ENCODE measurements at regions not wholly inside any gene's neighbourhood (a gene's known extent, or its start where the extent isn't known, plus 50 kb on each side); places are given as distances from the start of the nearest gene placed in this dataset.

DNA sequence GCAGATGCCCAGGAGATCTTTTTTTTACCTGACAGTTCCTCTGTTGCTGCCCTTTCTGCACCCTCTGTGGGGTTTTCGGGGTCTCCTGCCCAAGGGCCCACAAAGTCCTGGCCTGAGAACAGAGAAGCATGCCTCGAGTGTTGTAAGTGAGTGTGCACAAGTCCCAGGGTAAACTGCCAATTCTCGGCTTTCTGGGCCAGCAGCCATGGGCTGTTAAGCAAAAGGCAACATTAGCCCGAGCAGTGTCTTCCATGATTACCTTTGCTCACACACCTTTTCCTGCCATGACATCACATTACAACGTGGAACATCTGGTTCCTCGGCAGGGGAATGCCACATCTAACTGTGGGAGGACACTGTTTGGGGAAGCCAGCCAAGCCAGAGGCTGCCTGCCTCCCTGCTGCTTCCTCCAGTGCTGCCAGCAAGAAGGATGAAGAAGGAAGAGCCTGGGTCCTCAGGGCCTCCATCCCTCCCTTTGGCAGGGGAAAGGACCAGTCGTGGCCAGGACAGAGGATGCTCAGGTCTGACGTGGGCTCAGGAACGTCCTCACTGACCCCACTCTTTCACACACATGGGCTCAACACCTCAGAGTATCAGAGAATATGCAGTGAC, 485.9 kb downstream of the OMA1 start:
- H3K4me2 ChIP-seq (ENCODE audit: low read length): no peak overlapping the region
- no peaks in the 10 kb centered on the region for H3K27me3 ChIP-seq (ENCODE audit: low read length)
- no peaks in the 10 kb centered on the region for H3K9me2 ChIP-seq (replicated peaks; ENCODE audit: low read length)
- intact Hi-C loops (cut with micrococcal nuclease): no loop called here
- H2AFZ ChIP-seq (ENCODE audit: low read length): no peak overlapping the region
- no peak overlapping the region for H3K4me3 ChIP-seq (ENCODE audit: low read length)
- no peaks in the 10 kb centered on the region; the same call in 1 of the 2 replicates for H3K36me3 ChIP-seq (ENCODE audit: low read depth, low read length)
- DNase-seq: no peak
- no peaks in the 10 kb centered on the region for H3K79me2 ChIP-seq (ENCODE audit: low read length)
- H4K20me1 ChIP-seq (ENCODE audit: low read length): no peaks in the 10 kb centered on the region
- ChIA-PET CTCF (no interaction called here), POLR2A (ENCODE audit: unreplicated experiment) (no interaction called here)
- H3F3A ChIP-seq (ENCODE audit: low read length, unreplicated experiment): no peaks in the 10 kb centered on the region
- BruUV-seq (replicated peaks): no TSS peak
- no peak overlapping the region for H3K9ac ChIP-seq (ENCODE audit: low read length)
- H3K27ac ChIP-seq (ENCODE audit: low read length): no peak overlapping the region
- ATAC-seq: no peak
- TF ChIP-seq, protein P1, sequence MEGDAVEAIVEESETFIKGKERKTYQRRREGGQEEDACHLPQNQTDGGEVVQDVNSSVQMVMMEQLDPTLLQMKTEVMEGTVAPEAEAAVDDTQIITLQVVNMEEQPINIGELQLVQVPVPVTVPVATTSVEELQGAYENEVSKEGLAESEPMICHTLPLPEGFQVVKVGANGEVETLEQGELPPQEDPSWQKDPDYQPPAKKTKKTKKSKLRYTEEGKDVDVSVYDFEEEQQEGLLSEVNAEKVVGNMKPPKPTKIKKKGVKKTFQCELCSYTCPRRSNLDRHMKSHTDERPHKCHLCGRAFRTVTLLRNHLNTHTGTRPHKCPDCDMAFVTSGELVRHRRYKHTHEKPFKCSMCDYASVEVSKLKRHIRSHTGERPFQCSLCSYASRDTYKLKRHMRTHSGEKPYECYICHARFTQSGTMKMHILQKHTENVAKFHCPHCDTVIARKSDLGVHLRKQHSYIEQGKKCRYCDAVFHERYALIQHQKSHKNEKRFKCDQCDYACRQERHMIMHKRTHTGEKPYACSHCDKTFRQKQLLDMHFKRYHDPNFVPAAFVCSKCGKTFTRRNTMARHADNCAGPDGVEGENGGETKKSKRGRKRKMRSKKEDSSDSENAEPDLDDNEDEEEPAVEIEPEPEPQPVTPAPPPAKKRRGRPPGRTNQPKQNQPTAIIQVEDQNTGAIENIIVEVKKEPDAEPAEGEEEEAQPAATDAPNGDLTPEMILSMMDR (conservative IDR thresholded peaks at IDR 0.05; ENCODE audit: low read depth, low read length): no peak
- no peaks in the 10 kb centered on the region for H3K9me3 ChIP-seq (ENCODE audit: low read length)
- no peaks in the 10 kb centered on the region for H3K4me1 ChIP-seq (ENCODE audit: insufficient read depth, low read length)

DNA sequence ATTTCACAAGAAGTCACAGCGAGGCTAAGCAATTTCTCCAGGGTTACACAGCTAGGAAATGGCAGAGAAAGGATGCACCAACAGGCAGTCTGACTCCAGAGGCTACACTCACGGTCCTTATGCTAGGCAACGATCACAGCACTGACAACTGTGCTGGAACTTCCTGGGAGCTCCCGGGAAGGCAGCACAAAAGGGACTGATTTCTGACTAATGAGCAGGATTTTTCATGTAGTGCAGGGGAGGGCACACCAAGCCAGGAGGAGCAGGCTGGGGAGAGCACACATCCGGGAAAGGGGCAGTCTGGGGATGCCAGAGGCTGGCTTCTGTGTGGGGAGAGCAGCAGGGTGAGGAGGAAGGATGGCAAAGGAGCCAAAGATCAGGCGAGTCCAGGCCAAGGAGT, 486.7 kb downstream of the OMA1 start:
- intact Hi-C loops (cut with micrococcal nuclease): no loop called here
- H3K27me3 ChIP-seq (ENCODE audit: low read length): no peaks in the 10 kb centered on the region
- H3K79me2 ChIP-seq (ENCODE audit: low read length): no peaks in the 10 kb centered on the region
- H3K9ac ChIP-seq (ENCODE audit: low read length): no peak overlapping the region
- CTCF ChIA-PET: no interaction called here
- H3K4me1 ChIP-seq (ENCODE audit: insufficient read depth, low read length): no peaks in the 10 kb centered on the region
- no peaks in the 10 kb centered on the region for H3K9me2 ChIP-seq (replicated peaks; ENCODE audit: low read length)
- no peaks in the 10 kb centered on the region for H3K9me3 ChIP-seq (ENCODE audit: low read length)
- H3K4me2 ChIP-seq (ENCODE audit: low read length): no peak overlapping the region
- no peaks in the 10 kb centered on the region for H3F3A ChIP-seq (ENCODE audit: low read length, unreplicated experiment)
- H3K27ac ChIP-seq (ENCODE audit: low read length): no peak overlapping the region
- DNase-seq (no peak), ATAC-seq (no peak)
- no TSS peak for BruUV-seq (replicated peaks)
- POLR2A ChIA-PET (ENCODE audit: unreplicated experiment): no interaction called here
- no peaks in the 10 kb centered on the region for H3K36me3 ChIP-seq (ENCODE audit: low read depth, low read length)
- H3K4me3 ChIP-seq (ENCODE audit: low read length): no peak overlapping the region
- TF ChIP-seq EZH2phosphoT487 (IDR thresholded peaks at IDR 0.05; ENCODE audit: borderline replicate concordance, low read length): no peak
- TF ChIP-seq, protein P1 (conservative IDR thresholded peaks at IDR 0.05; ENCODE audit: low read depth, low read length): no peak
- no peak for TF ChIP-seq EZH2 (IDR thresholded peaks at IDR 0.05; ENCODE audit: low read length, unreplicated experiment)
- H4K20me1 ChIP-seq (ENCODE audit: low read length): no peaks in the 10 kb centered on the region
- H2AFZ ChIP-seq (ENCODE audit: low read length): no peak overlapping the region

DNA sequence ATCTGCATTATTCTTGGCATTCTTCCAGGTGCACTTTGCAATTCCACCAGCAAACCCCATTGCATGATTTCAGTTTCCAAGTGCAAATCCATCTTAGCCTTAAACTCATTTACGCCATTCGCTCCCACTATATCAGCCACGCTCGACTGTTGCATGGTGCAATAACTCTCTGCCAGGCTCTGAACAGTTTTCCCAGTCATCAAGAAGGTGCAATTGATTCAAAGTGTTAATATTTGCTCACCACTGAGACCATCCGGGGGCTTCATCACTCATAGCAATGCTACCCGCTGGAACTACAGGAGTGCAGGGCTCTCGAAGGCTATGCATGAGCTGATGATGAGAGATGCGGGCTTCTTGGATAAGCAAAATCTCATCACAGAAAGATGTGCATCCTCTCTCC, 488.2 kb downstream of the OMA1 start:
- CTCF ChIA-PET: no interaction called here
- no peak for DNase-seq
- no peak for ATAC-seq

More for the DNA sequence above, 488.2 kb downstream of the OMA1 start:
- Histone ChIP-seq H3K9me2 (replicated peaks; ENCODE audit: low read length) (no peaks in the 10 kb centered on the region), H2AFZ (ENCODE audit: low read length) (no peak overlapping the region), H4K20me1 (ENCODE audit: low read length) (no peaks in the 10 kb centered on the region), H3K4me1 (ENCODE audit: insufficient read depth, low read length) (no peaks in the 10 kb centered on the region), H3K4me2 (ENCODE audit: low read length) (no peak overlapping the region), H3F3A (ENCODE audit: low read length, unreplicated experiment) (no peaks in the 10 kb centered on the region), H3K36me3 (ENCODE audit: low read depth, low read length) (no peaks in the 10 kb centered on the region), H3K79me2 (ENCODE audit: low read length) (no peaks in the 10 kb centered on the region), H3K27me3 (ENCODE audit: low read length) (no peaks in the 10 kb centered on the region), H3K9me3 (ENCODE audit: low read length) (0 out of 2 replicates have a peak, but pooled peaks cover 3% of the 10 kb centered on the region), H3K27ac (ENCODE audit: low read length) (no peak overlapping the region), H3K4me3 (ENCODE audit: low read length) (no peak overlapping the region), H3K9ac (ENCODE audit: low read length) (no peak overlapping the region)
- BruUV-seq (replicated peaks): no TSS peak
- intact Hi-C loops (cut with micrococcal nuclease): no loop called here
- TF ChIP-seq, protein P1 (conservative IDR thresholded peaks at IDR 0.05; ENCODE audit: low read depth, low read length): no peak
- TF ChIP-seq EZH2phosphoT487 (IDR thresholded peaks at IDR 0.05; ENCODE audit: borderline replicate concordance, low read length) (no peak), EZH2 (IDR thresholded peaks at IDR 0.05; ENCODE audit: low read length, unreplicated experiment) (no peak)
- POLR2A ChIA-PET (ENCODE audit: unreplicated experiment): no interaction called here

Measured in PC-3 (cell line).